ENCODE measurements at regions not wholly inside any gene's neighbourhood (a gene's known extent, or its start where the extent isn't known, plus 50 kb on each side); places are given as distances from the start of the nearest gene placed in this dataset.
A peak's percentile ranks its signal among the peaks of the same experiment; 100 is the strongest.

DNA sequence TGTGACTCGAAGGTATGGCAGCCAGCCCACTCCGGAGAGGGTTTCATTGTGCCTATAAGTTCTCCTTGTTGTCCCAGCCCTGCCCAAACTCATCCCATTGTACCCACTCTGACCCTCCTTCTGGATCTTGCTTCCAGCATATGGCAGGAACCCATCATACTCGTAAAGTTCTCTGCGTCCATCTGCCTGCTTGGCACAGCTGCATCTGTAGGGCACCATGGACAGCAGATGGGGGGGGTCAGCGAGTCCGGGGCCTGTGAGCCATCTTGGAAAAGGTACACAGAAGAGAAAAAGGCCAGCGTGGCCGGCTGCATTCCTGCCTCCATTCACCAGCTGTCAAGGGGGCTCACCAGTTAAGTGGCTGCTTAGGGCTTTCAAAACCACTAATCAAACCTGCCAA lies 94.9 kb upstream of the IGSF21 start:
- Histone ChIP-seq H3K36me3 (ENCODE audit: control insufficient read depth, insufficient read depth, low read length) (no peaks in the 10 kb centered on the region), H3K9ac (ENCODE audit: low read length) (no peak overlapping the region), H3K56ac (ENCODE audit: low read length) (no peak overlapping the region), H3K4me3 (ENCODE audit: low read length) (no peak overlapping the region), H2AK5ac (ENCODE audit: low read length) (no peak overlapping the region), H3K4me2 (ENCODE audit: low read length) (no peak overlapping the region), H2BK15ac (replicated peaks; ENCODE audit: low read depth) (no peak overlapping the region), H4K8ac (ENCODE audit: low read depth, low read length) (no peak overlapping the region), H3K4ac (ENCODE audit: low read depth, low read length) (no peak overlapping the region), H2BK120ac (ENCODE audit: low read depth, low read length) (no peak overlapping the region), H2BK5ac (ENCODE audit: low read length) (no peak overlapping the region), H3K23ac (ENCODE audit: low read length) (no peak overlapping the region), H3K4me1 (ENCODE audit: control insufficient read depth, low read depth, low read length) (peaks cover 9% of the 10 kb centered on the region), H3K79me1 (ENCODE audit: low read length) (no peaks in the 10 kb centered on the region), H3K27me3 (ENCODE audit: insufficient read depth, low read length, poor library complexity) (no peaks in the 10 kb centered on the region), H3K79me2 (ENCODE audit: control insufficient read depth, insufficient read depth, low read length) (no peaks in the 10 kb centered on the region), H3K27ac (ENCODE audit: low read depth, low read length) (no peak overlapping the region), H4K5ac (ENCODE audit: low read length) (no peak overlapping the region), H3K18ac (ENCODE audit: low read length) (no peak overlapping the region)
- no CpG with 5 or more reads among the region's 8 CpGs for WGBS (ENCODE audit: extremely low coverage, insufficient coverage, low lambda C conversion rate)
- DNase-seq, result peak; percentile 3

- no peak overlapping the region for H2BK120ac ChIP-seq (ENCODE audit: low read depth, low read length)
- no peaks in the 10 kb centered on the region for H3K36me3 ChIP-seq (ENCODE audit: control insufficient read depth, insufficient read depth, low read length)
- no peaks in the 10 kb centered on the region for H3K79me1 ChIP-seq (ENCODE audit: low read length)
- H3K23ac ChIP-seq (ENCODE audit: low read length), result no peak overlapping the region
- peaks cover 9% of the 10 kb centered on the region for H3K4me1 ChIP-seq (ENCODE audit: control insufficient read depth, low read depth, low read length)
- no peak overlapping the region for H2BK5ac ChIP-seq (ENCODE audit: low read length)
- H3K4ac ChIP-seq (ENCODE audit: low read depth, low read length), result no peak overlapping the region
- H3K56ac ChIP-seq (ENCODE audit: low read length), result no peak overlapping the region
- no peak overlapping the region for H4K8ac ChIP-seq (ENCODE audit: low read depth, low read length)
- H3K4me3 ChIP-seq (ENCODE audit: low read length), result no peak overlapping the region
- no peaks in the 10 kb centered on the region for H3K27me3 ChIP-seq (ENCODE audit: insufficient read depth, low read length, poor library complexity)
- no CpG with 5 or more reads among the region's 8 CpGs for WGBS (ENCODE audit: extremely low coverage, insufficient coverage, low lambda C conversion rate)
- no peak overlapping the region for H2BK15ac ChIP-seq (replicated peaks; ENCODE audit: low read depth)
- no peak overlapping the region for H2AK5ac ChIP-seq (ENCODE audit: low read length)
- DNase-seq, result no peak
- H4K5ac ChIP-seq (ENCODE audit: low read length), result no peak overlapping the region
- H3K18ac ChIP-seq (ENCODE audit: low read length), result no peak overlapping the region
- no peaks in the 10 kb centered on the region for H3K79me2 ChIP-seq (ENCODE audit: control insufficient read depth, insufficient read depth, low read length)
- no peak overlapping the region for H3K27ac ChIP-seq (ENCODE audit: low read depth, low read length)
- H3K4me2 ChIP-seq (ENCODE audit: low read length), result no peak overlapping the region
- H3K9ac ChIP-seq (ENCODE audit: low read length), result no peak overlapping the region
These were observed 94.4 kb upstream of the IGSF21 start for GRCh38 chr1:18013216-18013615.

DNA sequence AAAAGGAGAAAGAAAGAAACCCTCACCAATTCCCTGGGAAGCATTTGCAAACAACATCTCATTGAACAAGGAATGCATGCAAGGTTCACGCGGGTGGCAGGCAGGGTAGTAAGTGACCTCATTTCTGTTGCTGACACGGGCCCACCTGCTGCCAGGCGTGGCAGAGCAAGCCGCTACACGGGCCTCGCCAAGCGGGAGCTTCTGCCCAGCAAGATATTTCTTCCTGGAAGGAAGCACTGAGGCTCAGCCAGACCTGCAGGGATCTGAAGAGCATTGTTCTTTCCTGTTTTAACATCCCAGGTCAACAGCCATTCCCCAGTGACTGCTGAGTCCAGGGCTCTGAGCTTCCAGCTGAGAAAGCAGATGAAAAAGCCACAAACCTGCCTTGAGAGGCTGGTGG lies 91.9 kb upstream of the IGSF21 start:
- no peak overlapping the region for H2BK120ac ChIP-seq (ENCODE audit: low read depth, low read length)
- no peak overlapping the region for H3K27ac ChIP-seq (ENCODE audit: low read depth, low read length)
- no peak overlapping the region for H4K5ac ChIP-seq (ENCODE audit: low read length)
- no peak overlapping the region for H2BK5ac ChIP-seq (ENCODE audit: low read length)
- H3K79me2 ChIP-seq (ENCODE audit: control insufficient read depth, insufficient read depth, low read length), result no peaks in the 10 kb centered on the region
- no peak overlapping the region for H3K4me3 ChIP-seq (ENCODE audit: low read length)
- no peak overlapping the region for H3K56ac ChIP-seq (ENCODE audit: low read length)
- no peak overlapping the region for H3K18ac ChIP-seq (ENCODE audit: low read length)
- H3K9ac ChIP-seq (ENCODE audit: low read length), result no peak overlapping the region
- H3K4me2 ChIP-seq (ENCODE audit: low read length), result no peak overlapping the region
- H2BK15ac ChIP-seq (replicated peaks; ENCODE audit: low read depth), result no peak overlapping the region
- no peak for DNase-seq
- H4K8ac ChIP-seq (ENCODE audit: low read depth, low read length), result no peak overlapping the region
- H3K4me1 ChIP-seq (ENCODE audit: control insufficient read depth, low read depth, low read length), result no peaks in the 10 kb centered on the region
- H3K4ac ChIP-seq (ENCODE audit: low read depth, low read length), result no peak overlapping the region
- WGBS (ENCODE audit: extremely low coverage, insufficient coverage, low lambda C conversion rate), result no CpG with 5 or more reads among the region's 8 CpGs
- H3K79me1 ChIP-seq (ENCODE audit: low read length), result no peaks in the 10 kb centered on the region
- H3K36me3 ChIP-seq (ENCODE audit: control insufficient read depth, insufficient read depth, low read length), result no peaks in the 10 kb centered on the region
- no peak overlapping the region for H2AK5ac ChIP-seq (ENCODE audit: low read length)
- H3K23ac ChIP-seq (ENCODE audit: low read length), result no peak overlapping the region
- H3K27me3 ChIP-seq (ENCODE audit: insufficient read depth, low read length, poor library complexity), result no peaks in the 10 kb centered on the region

- Histone ChIP-seq H3K27me3 (ENCODE audit: insufficient read depth, low read length, poor library complexity) (no peaks in the 10 kb centered on the region), H3K79me1 (ENCODE audit: low read length) (no peaks in the 10 kb centered on the region), H4K8ac (ENCODE audit: low read depth, low read length) (no peak overlapping the region), H2BK15ac (replicated peaks; ENCODE audit: low read depth) (no peak overlapping the region), H2AK5ac (ENCODE audit: low read length) (no peak overlapping the region), H3K4me3 (ENCODE audit: low read length) (no peak overlapping the region), H2BK5ac (ENCODE audit: low read length) (no peak overlapping the region), H3K79me2 (ENCODE audit: control insufficient read depth, insufficient read depth, low read length) (no peaks in the 10 kb centered on the region), H3K9ac (ENCODE audit: low read length) (no peak overlapping the region), H3K36me3 (ENCODE audit: control insufficient read depth, insufficient read depth, low read length) (no peaks in the 10 kb centered on the region), H3K27ac (ENCODE audit: low read depth, low read length) (no peak overlapping the region), H3K18ac (ENCODE audit: low read length) (no peak overlapping the region), H3K4me1 (ENCODE audit: control insufficient read depth, low read depth, low read length) (no peaks in the 10 kb centered on the region), H4K5ac (ENCODE audit: low read length) (no peak overlapping the region), H3K23ac (ENCODE audit: low read length) (no peak overlapping the region), H2BK120ac (ENCODE audit: low read depth, low read length) (no peak overlapping the region), H3K4ac (ENCODE audit: low read depth, low read length) (no peak overlapping the region), H3K56ac (ENCODE audit: low read length) (no peak overlapping the region), H3K4me2 (ENCODE audit: low read length) (no peak overlapping the region)
- no peak for DNase-seq
- WGBS (ENCODE audit: extremely low coverage, insufficient coverage, low lambda C conversion rate), result no CpG with 5 or more reads among the region's 5 CpGs
These were observed 89.2 kb upstream of the IGSF21 start for GRCh38 chr1:18018366-18018765.

- no peak overlapping the region for H4K8ac ChIP-seq (ENCODE audit: low read depth, low read length)
- no peak overlapping the region for H3K23ac ChIP-seq (ENCODE audit: low read length)
- no peak overlapping the region for H3K4me3 ChIP-seq (ENCODE audit: low read length)
- no peaks in the 10 kb centered on the region for H3K36me3 ChIP-seq (ENCODE audit: control insufficient read depth, insufficient read depth, low read length)
- H3K79me2 ChIP-seq (ENCODE audit: control insufficient read depth, insufficient read depth, low read length), result no peaks in the 10 kb centered on the region
- peak; percentile 7 for DNase-seq
- no peak overlapping the region for H3K27ac ChIP-seq (ENCODE audit: low read depth, low read length)
- no peak overlapping the region for H4K5ac ChIP-seq (ENCODE audit: low read length)
- no peak overlapping the region for H2BK120ac ChIP-seq (ENCODE audit: low read depth, low read length)
- WGBS (ENCODE audit: extremely low coverage, insufficient coverage, low lambda C conversion rate), result no CpG with 5 or more reads among the region's 7 CpGs
- no peak overlapping the region for H3K4ac ChIP-seq (ENCODE audit: low read depth, low read length)
- H3K79me1 ChIP-seq (ENCODE audit: low read length), result no peaks in the 10 kb centered on the region
- no peak overlapping the region for H2BK15ac ChIP-seq (replicated peaks; ENCODE audit: low read depth)
- H3K18ac ChIP-seq (ENCODE audit: low read length), result no peak overlapping the region
- H2AK5ac ChIP-seq (ENCODE audit: low read length), result no peak overlapping the region
- H3K27me3 ChIP-seq (ENCODE audit: insufficient read depth, low read length, poor library complexity), result no peaks in the 10 kb centered on the region
- no peak overlapping the region for H3K4me2 ChIP-seq (ENCODE audit: low read length)
- H3K56ac ChIP-seq (ENCODE audit: low read length), result no peak overlapping the region
- no peaks in the 10 kb centered on the region for H3K4me1 ChIP-seq (ENCODE audit: control insufficient read depth, low read depth, low read length)
- H2BK5ac ChIP-seq (ENCODE audit: low read length), result no peak overlapping the region
- H3K9ac ChIP-seq (ENCODE audit: low read length), result no peak overlapping the region
These were observed 87.4 kb upstream of the IGSF21 start for GRCh38 chr1:18020021-18020817.

DNA sequence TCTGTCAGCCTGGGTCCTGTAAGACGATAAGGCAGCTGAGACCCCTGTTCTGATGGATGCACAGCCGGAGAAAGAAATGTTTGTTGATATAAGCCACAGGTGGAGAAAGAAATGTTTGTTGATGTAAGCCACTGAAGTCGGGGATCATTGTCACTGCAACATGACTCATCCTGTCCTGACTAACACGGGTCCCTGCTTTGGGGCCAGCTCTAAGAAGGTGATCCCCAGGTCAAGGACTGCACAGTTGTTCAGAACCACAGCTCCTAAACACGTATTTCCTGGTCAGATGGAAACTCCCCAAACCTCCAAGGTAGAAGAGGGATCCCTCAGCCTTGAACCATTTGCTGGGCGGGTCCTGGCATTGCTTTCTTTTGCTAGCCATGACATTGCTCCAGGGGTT lies 86.4 kb upstream of the IGSF21 start:
- WGBS (ENCODE audit: extremely low coverage, insufficient coverage, low lambda C conversion rate), result no CpG with 5 or more reads among the region's 6 CpGs
- DNase-seq, result no peak
- H2BK120ac ChIP-seq (ENCODE audit: low read depth, low read length), result no peak overlapping the region

More for the DNA sequence above, 86.4 kb upstream of the IGSF21 start:
- no peak overlapping the region for H2AK5ac ChIP-seq (ENCODE audit: low read length)
- no peak overlapping the region for H3K56ac ChIP-seq (ENCODE audit: low read length)
- no peak overlapping the region for H3K4ac ChIP-seq (ENCODE audit: low read depth, low read length)
- H2BK15ac ChIP-seq (replicated peaks; ENCODE audit: low read depth), result no peak overlapping the region
- H2BK5ac ChIP-seq (ENCODE audit: low read length), result no peak overlapping the region
- H3K4me2 ChIP-seq (ENCODE audit: low read length), result no peak overlapping the region
- no peaks in the 10 kb centered on the region for H3K4me1 ChIP-seq (ENCODE audit: control insufficient read depth, low read depth, low read length)
- H3K79me2 ChIP-seq (ENCODE audit: control insufficient read depth, insufficient read depth, low read length), result no peaks in the 10 kb centered on the region
- H3K27ac ChIP-seq (ENCODE audit: low read depth, low read length), result no peak overlapping the region
- H3K79me1 ChIP-seq (ENCODE audit: low read length), result no peaks in the 10 kb centered on the region
- H4K5ac ChIP-seq (ENCODE audit: low read length), result no peak overlapping the region
- no peak overlapping the region for H3K23ac ChIP-seq (ENCODE audit: low read length)
- no peaks in the 10 kb centered on the region for H3K27me3 ChIP-seq (ENCODE audit: insufficient read depth, low read length, poor library complexity)
- no peaks in the 10 kb centered on the region for H3K36me3 ChIP-seq (ENCODE audit: control insufficient read depth, insufficient read depth, low read length)
- H3K18ac ChIP-seq (ENCODE audit: low read length), result no peak overlapping the region
- no peak overlapping the region for H3K9ac ChIP-seq (ENCODE audit: low read length)
- no peak overlapping the region for H4K8ac ChIP-seq (ENCODE audit: low read depth, low read length)
- H3K4me3 ChIP-seq (ENCODE audit: low read length), result no peak overlapping the region
